ENCODE measurements at regions not wholly inside any gene's neighbourhood (a gene's known extent, or its start where the extent isn't known, plus 50 kb on each side); places are given as distances from the start of the nearest gene placed in this dataset.

- H3K4ac ChIP-seq (ENCODE audit: low read depth in 1 of 2, low read length in 2 of 2) = no peak overlapping the region
- WGBS = no CpG with 5 or more reads among the region's 2 CpGs
Observed at GRCh38 chr15:35936284-35936683, 390.3 kb upstream of the DPH6 start.

GRCh38 chr15:35937380-35937779 is 391.4 kb upstream of the DPH6 start:
- H3K23ac ChIP-seq (ENCODE audit: low read length in 2 of 2) = no peak overlapping the region
- 87% methylated on average over 1 of the region's 1 CpG for WGBS
- H2BK15ac ChIP-seq (ENCODE audit: low read depth, poor library complexity, severe bottlenecking) = no peak overlapping the region
- DNase-seq = no peak
- H3K18ac ChIP-seq (ENCODE audit: low read depth in 1 of 2, low read length in 2 of 2) = no peak overlapping the region
- H2AK5ac ChIP-seq (ENCODE audit: low read length, severe bottlenecking) = no peak overlapping the region
- no peaks in the 10 kb centered on the region for H3K9me3 ChIP-seq (ENCODE audit: control insufficient read depth, low read length)
- no peak overlapping the region for H3K9ac ChIP-seq (ENCODE audit: low read length)
- no peaks in the 10 kb centered on the region for H3K27me3 ChIP-seq (ENCODE audit: control insufficient read depth in 1 of 2, insufficient read depth in 1 of 2, low read length in 2 of 2)
- H4K91ac ChIP-seq (ENCODE audit: low read length) = no peak overlapping the region
- no peak overlapping the region for H3K4ac ChIP-seq (ENCODE audit: low read depth in 1 of 2, low read length in 2 of 2)
- H2BK5ac ChIP-seq (ENCODE audit: low read depth, low read length, poor library complexity, severe bottlenecking) = no peak overlapping the region
- H3K79me1 ChIP-seq (replicated peaks; ENCODE audit: low read length, poor library complexity, severe bottlenecking) = no peaks in the 10 kb centered on the region
- H3K4me1 ChIP-seq (ENCODE audit: control insufficient read depth, insufficient read depth, low read depth, low read length) = no peaks in the 10 kb centered on the region
- H3K4me3 ChIP-seq (ENCODE audit: insufficient read depth in 1 of 2, low read depth in 1 of 2, low read length in 2 of 2) = no peak overlapping the region
- H3K27ac ChIP-seq (ENCODE audit: low read length, poor library complexity, severe bottlenecking) = no peak overlapping the region
- no peaks in the 10 kb centered on the region for H3K36me3 ChIP-seq (ENCODE audit: control insufficient read depth in 1 of 2, insufficient read depth in 2 of 2, low read depth in 1 of 2, low read length in 2 of 2)
- H2BK12ac ChIP-seq (ENCODE audit: low read length in 2 of 2) = no peak overlapping the region
- H3K4me2 ChIP-seq (ENCODE audit: low read length, poor library complexity, severe bottlenecking) = no peak overlapping the region
- H2AFZ ChIP-seq (ENCODE audit: low read depth, low read length) = no peak overlapping the region
- H3K14ac ChIP-seq (ENCODE audit: low read length in 2 of 2) = no peak overlapping the region
- H2BK120ac ChIP-seq (ENCODE audit: low read depth, low read length) = no peak overlapping the region
- no peak overlapping the region for H4K8ac ChIP-seq (ENCODE audit: low read length)

More at GRCh38 chr15:35936284-35936683, 390.3 kb upstream of the DPH6 start:
- no peak overlapping the region for H2BK15ac ChIP-seq (ENCODE audit: low read depth, poor library complexity, severe bottlenecking)
- H3K36me3 ChIP-seq (ENCODE audit: control insufficient read depth in 1 of 2, insufficient read depth in 2 of 2, low read depth in 1 of 2, low read length in 2 of 2) = no peaks in the 10 kb centered on the region
- H2BK5ac ChIP-seq (ENCODE audit: low read depth, low read length, poor library complexity, severe bottlenecking) = no peak overlapping the region
- no peak overlapping the region for H3K18ac ChIP-seq (ENCODE audit: low read depth in 1 of 2, low read length in 2 of 2)
- H3K9ac ChIP-seq (ENCODE audit: low read length) = no peak overlapping the region
- H3K23ac ChIP-seq (ENCODE audit: low read length in 2 of 2) = no peak overlapping the region
- no peaks in the 10 kb centered on the region for H3K4me1 ChIP-seq (ENCODE audit: control insufficient read depth, insufficient read depth, low read depth, low read length)
- H4K91ac ChIP-seq (ENCODE audit: low read length) = no peak overlapping the region
- no peak for DNase-seq
- no peak overlapping the region for H4K8ac ChIP-seq (ENCODE audit: low read length)
- H3K4me2 ChIP-seq (ENCODE audit: low read length, poor library complexity, severe bottlenecking) = no peak overlapping the region
- no peaks in the 10 kb centered on the region for H3K79me1 ChIP-seq (replicated peaks; ENCODE audit: low read length, poor library complexity, severe bottlenecking)
- H2AK5ac ChIP-seq (ENCODE audit: low read length, severe bottlenecking) = no peak overlapping the region
- H2AFZ ChIP-seq (ENCODE audit: low read depth, low read length) = no peak overlapping the region
- H2BK120ac ChIP-seq (ENCODE audit: low read depth, low read length) = no peak overlapping the region
- H3K27ac ChIP-seq (ENCODE audit: low read length, poor library complexity, severe bottlenecking) = no peak overlapping the region
- no peaks in the 10 kb centered on the region for H3K9me3 ChIP-seq (ENCODE audit: control insufficient read depth, low read length)
- no peaks in the 10 kb centered on the region for H3K27me3 ChIP-seq (ENCODE audit: control insufficient read depth in 1 of 2, insufficient read depth in 1 of 2, low read length in 2 of 2)
- no peak overlapping the region for H2BK12ac ChIP-seq (ENCODE audit: low read length in 2 of 2)
- no peak overlapping the region for H3K4me3 ChIP-seq (ENCODE audit: insufficient read depth in 1 of 2, low read depth in 1 of 2, low read length in 2 of 2)
- H3K14ac ChIP-seq (ENCODE audit: low read length in 2 of 2) = no peak overlapping the region

- Histone ChIP-seq H3K4me1 (ENCODE audit: control insufficient read depth, insufficient read depth, low read depth, low read length) (no peaks in the 10 kb centered on the region), H3K23ac (ENCODE audit: low read length in 2 of 2) (no peak overlapping the region), H2BK12ac (ENCODE audit: low read length in 2 of 2) (no peak overlapping the region)
Observed at GRCh38 chr15:35944945-35945585, 399.1 kb upstream of the DPH6 start.

GRCh38 chr15:35953424-35953823 is 407.5 kb upstream of the DPH6 start:
- Histone ChIP-seq H3K18ac (ENCODE audit: low read depth in 1 of 2, low read length in 2 of 2) (no peak overlapping the region), H3K4me3 (ENCODE audit: insufficient read depth in 1 of 2, low read depth in 1 of 2, low read length in 2 of 2) (no peak overlapping the region), H2AK5ac (ENCODE audit: low read length, severe bottlenecking) (no peak overlapping the region), H3K27ac (ENCODE audit: low read length, poor library complexity, severe bottlenecking) (no peak overlapping the region), H3K79me1 (replicated peaks; ENCODE audit: low read length, poor library complexity, severe bottlenecking) (no peaks in the 10 kb centered on the region), H3K4me1 (ENCODE audit: control insufficient read depth, insufficient read depth, low read depth, low read length) (no peaks in the 10 kb centered on the region), H3K27me3 (ENCODE audit: control insufficient read depth in 1 of 2, insufficient read depth in 1 of 2, low read length in 2 of 2) (peaks cover 0 to 22% of the 10 kb centered on the region in 2 experiments), H3K9me3 (ENCODE audit: control insufficient read depth, low read length) (no peaks in the 10 kb centered on the region), H3K36me3 (ENCODE audit: control insufficient read depth in 1 of 2, insufficient read depth in 2 of 2, low read depth in 1 of 2, low read length in 2 of 2) (no peaks in the 10 kb centered on the region), H3K14ac (ENCODE audit: low read length in 2 of 2) (no peak overlapping the region), H2BK120ac (ENCODE audit: low read depth, low read length) (no peak overlapping the region), H4K8ac (ENCODE audit: low read length) (no peak overlapping the region), H3K4me2 (ENCODE audit: low read length, poor library complexity, severe bottlenecking) (no peak overlapping the region), H2AFZ (ENCODE audit: low read depth, low read length) (no peak overlapping the region), H2BK15ac (ENCODE audit: low read depth, poor library complexity, severe bottlenecking) (no peak overlapping the region), H2BK5ac (ENCODE audit: low read depth, low read length, poor library complexity, severe bottlenecking) (no peak overlapping the region), H3K9ac (ENCODE audit: low read length) (no peak overlapping the region), H3K4ac (ENCODE audit: low read depth in 1 of 2, low read length in 2 of 2) (no peak overlapping the region), H2BK12ac (ENCODE audit: low read length in 2 of 2) (no peak overlapping the region), H3K23ac (ENCODE audit: low read length in 2 of 2) (no peak overlapping the region), H4K91ac (ENCODE audit: low read length) (no peak overlapping the region)
- 94% methylated on average over 3 of the region's 3 CpGs for WGBS
- DNase-seq = no peak

More at GRCh38 chr15:35944945-35945585, 399.1 kb upstream of the DPH6 start:
- Histone ChIP-seq H2BK15ac (ENCODE audit: low read depth, poor library complexity, severe bottlenecking) (no peak overlapping the region), H3K18ac (ENCODE audit: low read depth in 1 of 2, low read length in 2 of 2) (no peak overlapping the region), H4K8ac (ENCODE audit: low read length) (no peak overlapping the region), H3K14ac (ENCODE audit: low read length in 2 of 2) (no peak overlapping the region), H3K4me3 (ENCODE audit: insufficient read depth in 1 of 2, low read depth in 1 of 2, low read length in 2 of 2) (no peak overlapping the region), H3K9me3 (ENCODE audit: control insufficient read depth, low read length) (no peaks in the 10 kb centered on the region), H3K4ac (ENCODE audit: low read depth in 1 of 2, low read length in 2 of 2) (no peak overlapping the region), H2AFZ (ENCODE audit: low read depth, low read length) (no peak overlapping the region), H3K36me3 (ENCODE audit: control insufficient read depth in 1 of 2, insufficient read depth in 2 of 2, low read depth in 1 of 2, low read length in 2 of 2) (no peaks in the 10 kb centered on the region), H2BK5ac (ENCODE audit: low read depth, low read length, poor library complexity, severe bottlenecking) (no peak overlapping the region), H3K9ac (ENCODE audit: low read length) (no peak overlapping the region), H4K91ac (ENCODE audit: low read length) (no peak overlapping the region), H3K27me3 (ENCODE audit: control insufficient read depth in 1 of 2, insufficient read depth in 1 of 2, low read length in 2 of 2) (no peaks in the 10 kb centered on the region), H2AK5ac (ENCODE audit: low read length, severe bottlenecking) (no peak overlapping the region), H2BK120ac (ENCODE audit: low read depth, low read length) (no peak overlapping the region), H3K79me1 (replicated peaks; ENCODE audit: low read length, poor library complexity, severe bottlenecking) (no peaks in the 10 kb centered on the region), H3K27ac (ENCODE audit: low read length, poor library complexity, severe bottlenecking) (no peak overlapping the region), H3K4me2 (ENCODE audit: low read length, poor library complexity, severe bottlenecking) (no peak overlapping the region)
- WGBS = 84% methylated on average over 5 of the region's 8 CpGs
- no peak for DNase-seq
